HG02798 (cell line): ENCODE measurements at regions not wholly inside any gene's neighbourhood (a gene's known extent, or its start where the extent isn't known, plus 50 kb on each side); places are given as distances from the start of the nearest gene placed in this dataset.
"Not testable (repeated sequence)": the region's sequence is repeated elsewhere in the genome, so short reads cannot be mapped to it uniquely, and the experiment has no call there.

Experiments used
- ATAC-seq: cut with Tn5 transposase; IDR thresholded peaks from one replicate; pipeline ENCODE4 v1.9.1; 2021; ENCODE audit warnings: mild to moderate bottlenecking; ENCODE audit not compliant: unreplicated experiment, poor library complexity

GRCh38 chr1:90358448-90358847, 358.7 kb downstream of the BARHL2 start:
- peak; percentile 41 for ATAC-seq

- peak; percentile 76 for ATAC-seq
These were observed 359.1 kb downstream of the BARHL2 start for GRCh38 chr1:90357995-90358394.

- ATAC-seq: peak; percentile 35
These were observed 360.1 kb downstream of the BARHL2 start for GRCh38 chr1:90356991-90357390.

DNA sequence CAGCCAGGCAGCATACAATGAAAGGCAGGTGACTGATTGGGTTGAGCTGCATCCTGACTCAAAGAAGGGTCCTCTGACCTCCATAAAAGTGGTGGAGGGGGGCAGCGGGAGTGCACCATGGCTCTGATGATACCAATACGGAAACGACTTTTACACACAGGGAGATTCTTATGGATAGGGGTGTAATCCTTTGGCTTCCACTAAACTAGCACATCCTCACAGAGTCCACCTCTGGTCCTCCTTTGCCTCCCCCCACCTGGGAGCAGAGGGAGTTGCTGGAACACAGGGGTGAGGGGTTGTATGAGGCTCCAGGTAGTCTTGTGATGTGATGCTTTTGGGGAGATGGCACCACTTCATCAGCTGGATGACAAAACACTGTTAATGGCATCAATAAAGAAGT, 361.0 kb downstream of the BARHL2 start:
- ATAC-seq: no peak

DNA sequence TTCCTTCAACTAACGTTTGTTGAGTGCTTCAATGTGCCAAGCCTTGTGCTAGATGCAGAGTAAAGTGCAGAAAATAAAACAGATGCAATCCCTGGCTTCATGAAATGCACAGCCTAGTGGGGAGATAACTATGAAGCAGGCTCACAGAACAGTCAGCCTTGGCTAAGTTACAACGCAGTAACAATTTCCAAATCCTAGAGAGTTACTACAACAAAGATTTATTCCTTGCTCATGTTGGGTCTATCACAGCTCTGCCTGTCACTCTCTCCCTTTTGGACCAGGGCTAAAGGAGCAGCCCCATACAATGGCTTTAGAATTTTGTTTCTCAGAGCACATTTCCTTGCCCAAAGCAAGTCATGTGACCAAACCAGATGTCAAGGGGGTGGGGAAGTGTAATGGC, 359.8 kb downstream of the ZNF326 start:
- ATAC-seq: no peak

DNA sequence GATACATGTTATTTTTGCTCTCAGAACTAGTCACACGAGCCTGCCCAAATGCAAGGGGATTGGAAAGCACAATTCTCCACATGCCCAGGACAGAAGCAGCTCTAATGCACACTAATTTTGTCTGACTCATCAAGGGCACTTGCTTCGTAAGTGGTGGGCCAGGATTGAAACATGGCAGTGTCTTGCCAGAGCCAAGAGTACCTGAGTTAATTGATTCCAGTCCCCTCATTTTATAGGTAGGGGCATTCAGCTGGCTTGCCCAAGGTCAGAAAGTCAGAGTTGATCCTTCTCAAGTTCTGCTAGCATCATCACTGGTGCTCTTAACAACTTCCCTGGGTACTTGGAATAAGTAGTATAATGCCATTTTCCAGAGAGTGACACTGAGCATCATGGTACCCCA, 356.1 kb downstream of the ZNF326 start:
- no peak for ATAC-seq

DNA sequence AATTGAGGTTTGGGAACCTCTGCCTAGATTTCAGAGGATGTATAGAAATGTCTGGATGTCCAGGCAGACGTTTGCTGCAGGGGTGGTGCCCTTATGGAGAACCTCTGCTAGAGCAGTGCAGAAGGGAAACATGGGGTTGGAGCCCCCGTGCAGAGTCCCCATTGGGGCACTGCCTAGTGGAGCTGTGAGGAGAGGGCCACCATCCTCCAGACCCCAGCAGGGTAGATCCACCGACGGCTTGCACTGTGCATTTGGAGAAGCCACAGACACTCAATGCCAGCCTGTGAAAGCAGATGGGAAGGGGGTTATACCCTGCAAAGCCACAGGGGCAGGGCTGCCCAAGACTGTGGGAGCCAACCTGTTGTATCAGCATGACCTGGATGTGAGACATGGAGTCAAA, 354.6 kb downstream of the ZNF326 start:
- ATAC-seq: no peak

GRCh38 chr1:90348934-90349333, 354.0 kb downstream of the ZNF326 start:
- no peak for ATAC-seq

- ATAC-seq: not testable (repeated sequence)
These were observed 353.5 kb downstream of the ZNF326 start for GRCh38 chr1:90348459-90348858.

GRCh38 chr1:90347366-90347765, 352.5 kb downstream of the ZNF326 start:
- no peak for ATAC-seq

DNA sequence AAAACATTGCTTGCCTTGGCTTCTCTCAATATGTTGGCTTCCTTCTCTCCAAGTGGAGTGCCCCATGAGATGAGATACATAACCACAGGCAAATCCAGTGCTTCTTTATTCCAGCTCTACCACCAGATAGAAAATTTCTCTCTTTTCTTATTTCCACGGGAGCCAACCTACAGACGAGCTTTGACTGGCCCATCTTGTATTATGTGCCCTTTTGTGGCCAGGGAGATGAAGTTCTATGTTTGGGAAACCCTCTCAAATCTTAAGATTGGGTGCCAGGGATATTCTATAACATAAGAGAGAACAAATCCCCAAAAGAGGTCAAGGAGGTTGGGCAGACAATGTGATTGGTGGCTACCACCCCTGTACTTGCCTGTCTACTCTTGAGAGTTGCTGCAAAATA, 351.8 kb downstream of the ZNF326 start:
- no peak for ATAC-seq

GRCh38 chr1:90346349-90346748, 351.4 kb downstream of the ZNF326 start:
- ATAC-seq: no peak

GRCh38 chr1:90344963-90345730, 350.2 kb downstream of the ZNF326 start:
- peak; percentile 60 for ATAC-seq

GRCh38 chr1:90341516-90341915, 346.6 kb downstream of the ZNF326 start:
- no peak for ATAC-seq

- ATAC-seq: no peak
These were observed 345.7 kb downstream of the ZNF326 start for GRCh38 chr1:90340606-90341005.

- no peak for ATAC-seq
These were observed 344.9 kb downstream of the ZNF326 start for GRCh38 chr1:90339811-90340210.

DNA sequence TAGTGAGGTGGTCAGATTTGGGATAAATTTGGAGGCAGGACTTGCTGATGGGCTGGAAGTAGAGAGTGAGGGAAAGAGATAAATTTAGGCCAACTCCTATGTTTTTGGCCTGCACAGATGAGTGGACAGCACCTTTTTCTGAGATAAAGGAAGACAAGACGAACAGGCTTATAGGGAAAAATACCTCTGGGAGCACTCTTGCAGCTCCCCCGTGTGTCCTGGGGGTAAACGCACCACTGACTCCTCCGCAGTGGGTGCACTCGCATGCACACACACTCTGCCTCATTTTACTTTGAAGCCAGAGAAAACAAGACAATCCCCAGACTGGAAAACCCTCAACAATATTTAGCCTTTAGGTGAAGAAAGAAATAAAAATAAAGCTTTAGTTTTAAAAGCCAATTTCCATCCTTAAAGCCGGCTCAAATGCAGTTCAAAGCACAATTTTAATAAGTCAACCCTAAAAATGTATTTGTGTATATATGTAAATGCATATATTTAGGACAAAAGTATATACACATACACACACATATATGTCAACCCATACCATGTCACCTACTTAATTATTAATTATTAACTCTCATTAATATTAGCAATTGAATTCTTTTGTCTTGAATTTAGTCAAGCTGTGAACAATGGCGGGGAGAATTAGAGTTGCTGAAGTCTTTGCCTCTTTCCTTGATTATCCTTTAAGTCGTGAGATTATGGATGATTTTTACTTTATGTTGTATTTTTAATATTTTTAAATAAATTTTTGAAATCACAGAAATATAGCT, 341.8 kb downstream of the ZNF326 start:
- no peak for ATAC-seq

DNA sequence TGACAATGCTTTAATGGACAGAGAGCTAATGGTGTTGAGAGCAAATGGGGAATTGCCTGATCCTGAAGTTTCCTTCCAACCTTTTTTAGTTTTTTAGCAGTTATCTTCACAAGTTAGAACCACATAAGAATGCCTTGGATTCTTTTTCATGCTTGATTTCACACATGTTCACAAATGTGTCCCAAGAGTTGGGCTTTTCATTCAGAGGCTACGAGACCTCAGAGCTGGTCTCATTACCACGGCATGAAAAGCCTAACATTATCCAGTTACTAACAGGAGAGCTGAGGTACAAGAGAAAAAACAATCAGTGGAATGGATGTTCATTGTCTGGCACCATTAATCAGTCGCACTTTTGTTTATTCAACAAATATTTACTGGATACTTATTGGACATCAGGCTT, 340.6 kb downstream of the ZNF326 start:
- ATAC-seq: no peak

DNA sequence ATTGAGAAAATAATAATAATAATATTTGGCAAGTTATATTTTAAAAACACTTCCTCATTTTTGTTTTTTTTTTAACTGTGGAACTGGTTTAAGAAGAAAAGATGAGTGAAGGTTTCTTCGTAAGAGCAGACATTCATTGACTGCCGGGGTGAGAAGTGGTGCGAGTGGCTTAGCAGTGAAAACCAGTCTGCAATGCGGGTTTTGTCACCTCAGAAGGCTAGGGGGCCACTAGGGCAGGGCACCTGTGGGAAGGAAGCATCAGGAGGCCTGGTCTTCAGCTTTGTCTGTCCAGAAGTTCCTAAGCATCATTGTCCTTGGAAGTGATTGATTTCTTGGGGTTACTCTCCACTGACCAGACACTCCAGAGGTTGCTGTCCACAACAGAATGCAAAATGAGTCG, 339.2 kb downstream of the ZNF326 start:
- no peak for ATAC-seq

DNA sequence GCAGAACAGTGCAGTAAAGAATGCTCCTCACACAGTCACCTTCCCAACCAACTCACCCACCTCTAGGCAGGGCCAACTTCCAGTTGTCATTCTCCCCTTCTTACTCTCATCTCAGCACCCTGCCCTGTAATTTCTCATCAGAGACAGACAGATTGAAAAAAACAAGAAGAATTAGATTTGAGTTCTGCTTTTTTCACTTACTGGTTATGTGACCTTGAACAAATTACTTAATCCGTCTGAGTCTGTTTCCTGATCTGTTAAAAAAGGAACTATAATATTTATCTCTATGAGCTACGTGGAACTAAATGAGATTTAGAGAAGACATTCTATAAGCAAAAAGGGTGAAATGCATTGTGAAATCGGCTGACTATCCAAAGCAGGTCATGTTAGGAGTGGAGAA, 330.3 kb downstream of the ZNF326 start:
- no peak for ATAC-seq

DNA sequence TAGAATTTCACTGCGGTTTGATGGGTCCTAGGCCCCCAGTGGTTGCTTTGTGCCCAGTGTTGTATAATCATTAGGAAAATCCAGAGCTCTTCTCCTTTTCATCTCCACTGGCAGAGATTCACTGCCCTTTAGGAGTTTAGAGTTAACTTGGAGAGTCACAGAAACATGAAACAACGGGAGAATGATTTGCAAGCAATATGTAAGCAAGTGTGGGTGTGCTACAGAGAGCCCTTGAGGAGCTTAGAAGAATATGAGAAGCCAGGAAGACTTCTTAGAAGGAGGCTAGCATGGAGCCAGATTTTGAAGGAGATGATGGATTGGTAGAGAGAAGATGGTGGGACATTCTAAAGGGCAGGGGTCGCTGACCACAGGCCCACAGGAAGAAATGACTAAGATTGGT, 327.3 kb downstream of the ZNF326 start:
- no peak for ATAC-seq

DNA sequence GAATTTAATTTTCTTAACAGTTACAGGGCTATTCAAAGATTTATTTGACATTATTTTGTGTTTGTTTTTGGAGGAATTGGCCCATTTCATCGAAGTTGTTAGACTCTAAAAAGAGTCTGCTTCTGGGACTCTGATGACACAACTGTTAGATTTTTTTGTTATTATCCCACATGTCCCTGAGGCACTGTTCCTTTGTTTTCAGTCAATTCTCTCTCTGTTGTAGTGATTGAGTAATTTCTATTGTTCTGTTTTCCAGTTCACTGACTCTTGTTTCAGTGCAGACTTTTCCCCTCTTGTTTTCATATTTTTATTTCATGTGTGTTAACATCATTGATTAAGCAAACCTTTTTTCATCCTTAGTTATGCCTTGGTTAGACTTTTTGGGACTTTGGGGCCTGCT, 325.0 kb downstream of the ZNF326 start:
- ATAC-seq: no peak
